Stimulated activated CD4-positive, alpha-beta T cell treated with anti-CD3 and anti-CD28 coated beads, Interleukin-2, amount 100 ng/mL, for 48 hours (primary cell): ENCODE measurements at regions not wholly inside any gene's neighbourhood (a gene's known extent, or its start where the extent isn't known, plus 50 kb on each side); places are given as distances from the start of the nearest gene placed in this dataset.

Source experiments
- DNase-seq, 2 donors: peaks; one replicate each; pipeline ENCODE4 v3.0.0-alpha.2; 2020

DNA sequence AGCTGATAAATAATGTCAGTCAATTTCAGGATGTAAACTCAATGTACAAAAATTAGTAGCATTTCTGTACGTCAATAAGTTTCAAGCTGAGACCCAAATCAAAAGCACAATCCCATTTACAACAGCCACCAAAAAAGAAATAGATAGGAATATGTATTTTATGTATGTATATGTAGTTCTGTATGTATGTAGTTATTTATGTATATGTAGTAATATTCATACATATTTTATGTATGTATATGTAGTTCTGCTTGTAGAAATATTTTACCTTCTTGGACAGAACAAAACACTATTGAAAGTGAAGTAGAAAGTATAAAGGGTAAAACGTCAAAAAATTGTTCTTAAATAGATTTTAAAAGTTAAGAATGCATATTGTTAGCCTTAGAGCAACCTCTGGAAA lies 591.0 kb upstream of the SETBP1 start:
- DNase-seq: no peak

DNA sequence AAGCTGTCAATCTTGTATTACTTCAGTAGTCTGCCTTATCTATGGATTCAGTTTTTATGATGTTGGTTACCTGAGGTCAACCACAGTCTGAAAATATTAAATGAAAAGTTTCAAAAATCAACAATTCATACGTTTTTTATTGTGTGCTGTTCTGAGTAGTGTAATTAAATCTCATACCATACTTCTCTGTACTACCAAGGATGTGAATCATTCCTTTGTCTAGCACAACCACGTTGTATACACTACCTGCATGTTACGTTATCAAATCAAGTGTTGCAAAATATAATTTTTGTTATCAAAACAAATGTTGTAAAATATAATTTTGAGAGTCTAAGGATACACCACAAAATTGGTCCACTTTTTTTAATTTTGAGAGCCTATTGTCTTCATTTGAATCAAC lies 590.2 kb upstream of the SETBP1 start:
- no peak for DNase-seq

DNA sequence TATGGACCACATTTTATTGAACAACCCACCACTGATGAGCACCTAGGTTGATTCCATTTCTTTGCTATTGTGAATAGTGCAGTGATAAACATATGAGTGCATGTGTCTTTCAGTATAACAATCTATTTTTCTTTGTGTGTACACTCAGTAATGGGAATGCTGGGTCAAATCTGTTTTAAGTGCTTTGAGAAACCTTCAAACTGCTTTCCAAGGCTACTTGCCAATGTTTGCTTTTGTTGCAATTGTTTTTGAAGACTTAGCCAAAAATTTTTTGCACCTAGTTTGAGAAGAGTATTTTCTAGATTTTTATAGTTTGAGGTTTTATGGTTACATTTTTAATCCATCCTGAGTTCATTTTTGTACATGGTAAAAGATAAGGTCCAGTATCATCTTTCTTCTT lies 587.4 kb upstream of the SETBP1 start:
- DNase-seq: no peak

- no peak for DNase-seq
Observed at GRCh38 chr18:44096016-44096415, 584.7 kb upstream of the SETBP1 start.

GRCh38 chr18:44098551-44099098 lies 582.1 kb upstream of the SETBP1 start:
- DNase-seq: no peak

GRCh38 chr18:44107187-44107586 lies 573.5 kb upstream of the SETBP1 start:
- DNase-seq: no peak

GRCh38 chr18:44111337-44111736 lies 569.4 kb upstream of the SETBP1 start:
- DNase-seq: no peak

GRCh38 chr18:44117821-44118220 lies 562.9 kb upstream of the SETBP1 start:
- no peak for DNase-seq

- no peak for DNase-seq
Observed at GRCh38 chr18:44119607-44120006, 561.1 kb upstream of the SETBP1 start.

- DNase-seq: no peak
Observed at GRCh38 chr18:44123743-44124142, 556.9 kb upstream of the SETBP1 start.

DNA sequence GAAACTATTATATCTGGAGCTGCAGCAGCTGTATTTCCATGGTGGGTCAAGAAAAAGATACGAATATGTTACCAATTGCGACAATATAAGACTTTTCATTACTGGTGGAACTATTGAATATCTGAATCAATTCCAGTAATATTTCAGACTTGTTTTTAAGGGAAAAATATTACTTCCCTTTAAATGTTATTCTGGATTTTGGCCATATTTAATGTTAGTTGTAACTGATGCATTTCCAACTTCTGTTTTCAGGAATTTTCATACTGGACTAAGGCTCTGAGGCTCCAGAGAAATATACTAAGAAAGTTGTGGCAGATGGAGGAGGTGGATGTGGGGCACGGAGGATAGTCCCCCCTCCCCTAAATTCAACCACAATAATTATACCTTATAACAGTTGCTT lies 555.2 kb upstream of the SETBP1 start:
- DNase-seq: no peak

DNA sequence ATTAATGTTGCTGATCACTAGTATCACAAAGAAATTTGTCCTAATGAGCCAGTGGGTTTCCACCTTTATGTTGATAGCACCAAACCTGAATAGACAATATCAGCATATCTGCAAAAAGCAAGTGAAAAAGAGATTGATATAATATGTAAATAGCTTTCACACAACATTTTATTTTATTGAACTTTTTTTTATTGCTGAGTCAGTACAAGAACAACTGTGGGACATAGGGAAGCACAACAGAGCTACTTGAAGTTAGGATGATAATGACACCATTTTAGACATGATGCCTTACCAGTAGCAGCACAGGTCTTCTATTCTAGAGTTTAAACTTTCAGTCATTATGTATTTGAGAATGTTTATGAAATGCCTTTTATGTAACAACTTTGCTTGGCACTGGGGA lies 554.1 kb upstream of the SETBP1 start:
- DNase-seq: no peak

DNA sequence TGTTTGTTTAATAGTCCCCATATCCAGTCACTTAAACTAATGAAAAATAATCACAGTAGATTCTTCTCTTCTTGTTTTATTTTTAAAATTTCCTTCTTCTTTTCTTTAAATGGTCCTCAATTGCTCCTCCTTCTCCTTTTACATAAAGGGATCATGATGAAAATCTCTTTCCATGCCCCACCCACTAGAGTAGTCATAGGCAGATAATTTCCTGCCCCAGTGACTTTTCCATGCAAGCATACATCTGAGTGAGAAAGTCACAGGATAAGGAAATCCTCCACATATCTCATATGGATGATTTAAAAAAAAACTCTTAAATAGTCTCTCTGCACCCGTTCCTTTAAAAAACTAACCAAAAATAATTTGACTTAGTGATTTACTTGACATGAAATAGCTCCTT lies 552.3 kb upstream of the SETBP1 start:
- no peak for DNase-seq

DNA sequence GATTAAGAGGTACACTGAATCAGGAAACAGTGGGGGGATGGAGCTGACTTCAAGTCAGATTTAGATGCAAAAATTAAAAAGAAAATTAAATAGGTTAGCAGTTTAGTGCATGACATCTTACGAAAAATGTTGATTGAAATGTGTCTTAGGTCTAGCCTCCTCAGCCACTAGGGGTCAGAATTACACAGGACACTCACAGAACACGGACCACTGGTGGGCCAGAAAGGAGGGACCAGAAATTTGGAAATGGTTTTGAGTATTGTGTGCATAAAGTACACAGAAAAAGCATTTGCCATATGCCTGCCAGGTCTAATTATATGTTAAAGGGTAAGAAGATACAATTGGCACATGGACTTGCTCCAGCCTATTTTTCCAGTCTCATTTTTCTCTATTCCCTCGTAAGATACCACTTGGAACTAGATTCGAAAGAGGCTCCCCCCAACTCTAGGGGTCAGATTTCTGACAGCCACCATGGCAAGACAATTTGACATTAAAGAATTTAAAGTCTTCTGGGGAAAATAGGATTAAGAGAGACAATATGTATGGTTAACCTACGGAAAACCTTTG lies 550.2 kb upstream of the SETBP1 start:
- no peak for DNase-seq

GRCh38 chr18:44133483-44133882 lies 547.2 kb upstream of the SETBP1 start:
- no peak for DNase-seq

DNA sequence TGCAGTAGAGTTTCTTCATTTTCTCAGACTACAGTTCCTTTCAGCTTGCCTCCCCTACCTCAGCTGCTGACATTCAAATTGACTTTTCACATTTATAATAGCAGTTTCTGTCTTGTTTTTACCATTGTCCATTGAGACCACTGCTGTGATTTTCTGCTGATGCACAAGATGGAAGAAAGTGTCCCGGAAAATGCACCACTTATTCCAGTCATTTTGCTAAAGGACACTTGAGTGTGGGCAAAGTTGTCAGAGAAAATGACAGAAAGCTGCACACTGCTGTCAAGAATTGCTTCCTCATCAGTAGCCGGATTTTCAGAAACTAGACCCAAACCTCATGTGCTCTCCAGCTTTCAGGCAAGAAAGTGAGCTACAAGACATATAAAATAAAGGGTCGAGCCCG lies 546.2 kb upstream of the SETBP1 start:
- DNase-seq: no peak

GRCh38 chr18:44135741-44136140 lies 544.9 kb upstream of the SETBP1 start:
- DNase-seq: no peak

GRCh38 chr18:44136326-44136725 lies 544.4 kb upstream of the SETBP1 start:
- DNase-seq: no peak

- DNase-seq: no peak
Observed at GRCh38 chr18:44143072-44143471, 537.6 kb upstream of the SETBP1 start.

DNA sequence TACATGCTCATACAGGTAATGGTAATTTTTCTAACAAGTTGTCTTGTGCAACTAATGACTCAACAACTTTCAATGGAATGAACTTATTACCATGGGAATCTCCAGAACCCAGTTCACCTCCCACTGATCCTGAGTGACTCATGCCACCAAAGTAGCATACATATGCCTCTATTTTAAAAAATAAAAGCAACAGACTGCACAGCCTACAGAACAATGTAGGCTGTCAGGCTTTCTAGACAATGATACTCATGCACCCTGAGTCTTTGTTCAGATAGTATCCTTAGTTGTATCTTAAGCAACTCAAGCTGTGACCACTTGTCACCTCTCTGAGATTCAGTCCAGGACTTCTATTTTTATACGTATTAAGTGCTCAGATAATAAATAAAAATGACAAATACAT lies 531.0 kb upstream of the SETBP1 start:
- no peak for DNase-seq

- DNase-seq: no peak
Observed at GRCh38 chr18:44153981-44154380, 526.7 kb upstream of the SETBP1 start.

DNA sequence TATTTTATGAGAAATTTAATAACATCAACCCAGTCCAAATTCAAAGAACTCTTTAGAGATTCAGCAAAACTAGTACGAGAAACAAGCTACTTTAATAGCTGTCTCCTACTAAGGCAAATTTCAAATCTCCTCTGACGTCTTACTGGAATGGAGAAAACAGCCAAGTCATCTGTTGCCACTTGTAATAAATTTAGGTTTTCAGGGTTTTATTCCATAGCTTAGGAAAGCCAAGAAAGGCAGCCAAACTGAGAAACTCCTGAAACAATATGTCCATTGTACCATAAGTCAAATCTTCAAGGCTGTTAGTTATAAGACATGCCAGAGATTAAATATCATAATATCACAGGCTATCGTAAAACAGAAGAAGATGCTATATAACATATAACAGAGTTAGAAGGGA lies 524.6 kb upstream of the SETBP1 start:
- DNase-seq: no peak

DNA sequence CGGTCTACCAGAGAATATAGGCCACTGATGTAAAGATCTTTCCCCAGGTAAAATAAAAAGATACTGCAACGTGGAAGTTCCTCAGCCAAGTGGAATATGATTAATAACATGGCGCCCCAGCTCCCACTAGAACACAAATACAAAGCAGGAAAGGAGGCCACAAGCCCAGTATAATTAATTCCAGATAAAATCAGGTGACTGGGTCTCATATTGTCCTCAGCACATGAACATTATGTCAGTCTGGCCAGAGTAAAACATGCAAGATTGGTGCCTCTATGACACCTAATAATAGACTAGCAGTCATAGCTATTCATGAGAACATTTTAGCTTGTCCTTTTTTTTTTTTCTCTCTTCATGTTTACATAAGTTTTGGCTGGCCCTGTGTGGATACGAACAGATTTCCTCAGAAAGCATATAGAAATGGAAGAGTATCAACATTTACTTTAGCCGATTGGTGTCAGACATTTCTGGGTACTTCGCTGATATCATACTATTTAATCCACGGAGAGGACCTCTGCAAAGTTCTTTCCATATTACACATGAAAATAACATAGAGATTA lies 523.8 kb upstream of the SETBP1 start:
- DNase-seq: no peak

DNA sequence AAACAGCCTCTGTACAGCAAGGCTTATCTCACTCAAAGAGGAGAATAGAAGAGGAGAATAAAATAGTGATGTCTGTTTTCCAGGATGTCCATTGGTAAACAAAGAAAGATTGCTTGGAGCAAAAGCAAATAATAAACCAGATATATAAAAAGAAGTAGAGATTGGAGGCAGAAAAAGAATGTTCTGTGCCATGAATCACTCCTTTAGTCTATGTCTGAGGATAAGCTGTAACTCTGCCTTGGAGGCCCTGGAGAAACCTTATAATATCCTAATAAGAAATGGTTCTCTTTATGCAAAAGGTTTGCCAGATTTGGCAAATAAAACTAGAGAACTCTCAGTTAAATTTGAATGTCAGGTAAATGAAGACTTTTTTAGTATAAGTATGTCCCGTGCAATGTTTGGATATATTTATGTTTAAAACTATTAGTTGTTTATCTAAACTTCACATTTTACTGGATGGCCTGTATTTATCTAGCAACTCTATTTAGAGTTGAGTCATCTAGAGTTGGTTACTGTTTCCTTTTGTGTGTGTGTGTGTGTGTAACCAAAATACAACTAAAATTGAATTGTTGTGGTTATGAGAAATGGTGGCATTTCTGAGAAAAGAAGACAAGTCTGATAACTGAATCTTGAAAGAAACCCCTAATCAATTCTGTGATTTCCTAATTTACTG lies 510.3 kb upstream of the SETBP1 start:
- no peak for DNase-seq

- DNase-seq: no peak
Observed at GRCh38 chr18:44171301-44171700, 509.4 kb upstream of the SETBP1 start.
